SK-N-SH (cell line): ENCODE measurements at regions not wholly inside any gene's neighbourhood (a gene's known extent, or its start where the extent isn't known, plus 50 kb on each side); places are given as distances from the start of the nearest gene placed in this dataset.

Experiments used
- CTCF ChIA-PET: fragments of 300-600, 350-600 bp; formaldehyde crosslinking; extraction: SDS; loops from one replicate; lab custom pipeline; 2021; lab: Yijun Ruan, JAX
- POLR2A ChIA-PET: fragments of 350-600 bp; sonication (Branson Sonifier 250); formaldehyde crosslinking; extraction: SDS; loops from one replicate; lab custom pipeline; 2020; ENCODE audit warnings: antibody characterized with exemption, inconsistent platforms; lab: Yijun Ruan, JAX
- DNase-seq: peaks from one replicate; pipeline ENCODE4 v3.0.0; 2012
- H2AFZ ChIP-seq: fragments of 200-600 bp; sonication (generic); 2 replicates; pipeline ENCODE4 v1.8.1; 2016; ENCODE audit warnings: antibody characterized with exemption, mild to moderate bottlenecking, low read depth
- H3F3A ChIP-seq: fragments of 200-600 bp; sonication (generic); replicated peaks from 2 replicates; pipeline ENCODE3; 2016; ENCODE audit warnings: antibody characterized with exemption, mild to moderate bottlenecking; ENCODE audit not compliant: insufficient read depth
- H3K27ac ChIP-seq, 2 experiments: fragments of 200-500 bp in 1 of 2; fragments of 200-600 bp in 1 of 2; sonication (Bioruptor generic) in 1 of 2; sonication (generic), shearing (Covaris generic) in 1 of 2; 2 replicates each; pipeline versions ENCODE4 v1.5.1 to v1.6.1; 2014 to 2016; ENCODE audit warnings: low read depth in 2 of 2, inconsistent platforms in 1 of 2, low read length in 1 of 2, mild to moderate bottlenecking in 1 of 2, mixed read lengths in 1 of 2
- H3K27me3 ChIP-seq: fragments of 200-600 bp; sonication (generic), shearing (Covaris generic); 2 replicates; pipeline ENCODE4 v1.6.1; 2016; ENCODE audit warnings: mixed run types; ENCODE audit not compliant: insufficient read depth
- H3K36me3 ChIP-seq, 2 experiments: fragments of 200-500 bp in 1 of 2; fragments of 200-600 bp in 1 of 2; sonication (Bioruptor generic) in 1 of 2; sonication (generic) in 1 of 2; replicated peaks in 1 of 2; 2 replicates each; pipeline versions ENCODE3 to v1.5.1; 2014 to 2016; ENCODE audit warnings: low read length in 1 of 2, mild to moderate bottlenecking in 1 of 2; ENCODE audit not compliant: insufficient read depth in 2 of 2, control insufficient read depth in 1 of 2
- H3K4me1 ChIP-seq, 2 experiments: fragments of 200-500 bp in 1 of 2; fragments of 200-600 bp in 1 of 2; sonication (Bioruptor generic) in 1 of 2; sonication (generic), shearing (Covaris generic) in 1 of 2; 2 replicates each; pipeline versions ENCODE4 v1.5.1 to v1.6.1; 2014 to 2016; ENCODE audit warnings: low read depth in 1 of 2, low read length in 1 of 2, mixed run types in 1 of 2; ENCODE audit not compliant: insufficient read depth in 2 of 2, control insufficient read depth in 1 of 2
- H3K4me2 ChIP-seq: fragments of 200-600 bp; sonication (generic), shearing (Covaris generic); 2 replicates; pipeline ENCODE4 v1.6.1; 2017; ENCODE audit warnings: mixed run types
- H3K4me3 ChIP-seq, 2 experiments: fragments of 200-500 bp in 1 of 2; fragments of 200-600 bp in 1 of 2; sonication (Bioruptor generic) in 1 of 2; sonication (generic), shearing (Covaris generic) in 1 of 2; 2 replicates each; pipeline versions ENCODE4 v1.5.1 to v1.8.1; 2014 to 2016; ENCODE audit warnings: low read depth in 2 of 2, inconsistent platforms in 1 of 2, low read length in 1 of 2, mild to moderate bottlenecking in 1 of 2, mixed read lengths in 1 of 2, moderate library complexity in 1 of 2
- H3K79me2 ChIP-seq: fragments of 200-600 bp; sonication (generic); 2 replicates; pipeline ENCODE4 v1.8.1; 2017; ENCODE audit warnings: mild to moderate bottlenecking; ENCODE audit not compliant: insufficient read depth
- H3K9ac ChIP-seq: fragments of 200-600 bp; sonication (generic); 2 replicates; pipeline ENCODE4 v1.6.1; 2017; ENCODE audit warnings: mixed run types
- H3K9me2 ChIP-seq: fragments of 200-600 bp; sonication (generic); 2 replicates; pipeline ENCODE4 v1.6.1; 2017; ENCODE audit warnings: mixed run types
- H3K9me3 ChIP-seq: fragments of 200-600 bp; sonication (generic); 2 replicates; pipeline ENCODE4 v1.6.1; 2017; ENCODE audit warnings: mixed run types, mild to moderate bottlenecking, moderate library complexity
- H4K20me1 ChIP-seq: fragments of 200-600 bp; sonication (generic); 2 replicates; pipeline ENCODE4 v1.6.1; 2017; ENCODE audit warnings: mild to moderate bottlenecking, mixed run types; ENCODE audit not compliant: insufficient read depth
- CHD2 ChIP-seq: fragments of 150-350 bp; IDR thresholded peaks from 2 replicates; pipeline ENCODE4 v1.6.1; 2018; ENCODE audit warnings: low read length; ENCODE audit not compliant: partially characterized antibody
- CTCF ChIP-seq: fragments of 200-600 bp; sonication (generic); IDR thresholded peaks from 2 replicates; pipeline ENCODE4 v1.6.1; 2017; ENCODE audit warnings: antibody characterized with exemption, mild to moderate bottlenecking, moderate library complexity
- ELF1 ChIP-seq: IDR thresholded peaks from 2 replicates; pipeline ENCODE4 v1.4.0; 2012
- EP300 ChIP-seq, 2 experiments: IDR thresholded peaks; 2 replicates each; pipeline versions ENCODE4 v1.4.0 to v1.6.1; 2012; ENCODE audit warnings: borderline replicate concordance in 1 of 2, low read depth in 1 of 2, low read length in 1 of 2
- FOSL2 ChIP-seq: IDR thresholded peaks from 2 replicates; pipeline ENCODE4 v1.4.0; 2012; ENCODE audit warnings: low read depth, mild to moderate bottlenecking, moderate library complexity, borderline replicate concordance
- FOXJ3 ChIP-seq: sonication (generic); formaldehyde crosslinking; IDR thresholded peaks from 2 replicates; pipeline ENCODE4 v1.5.1; 2020; ENCODE audit warnings: mild to moderate bottlenecking, missing genetic modification reagents
- GABPA ChIP-seq: IDR thresholded peaks from 2 replicates; pipeline ENCODE4 v1.4.0; 2012; ENCODE audit warnings: low read depth, mild to moderate bottlenecking
- GATA2 ChIP-seq: sonication (generic); formaldehyde crosslinking; IDR thresholded peaks from 2 replicates; pipeline ENCODE4 v1.5.0; 2020; ENCODE audit warnings: mild to moderate bottlenecking, missing genetic modification reagents
- IRF3 ChIP-seq: fragments of 150-350 bp; IDR thresholded peaks from 2 replicates; pipeline ENCODE4 v1.6.1; 2016; ENCODE audit warnings: mild to moderate bottlenecking, low read depth, low read length
- JUND ChIP-seq: IDR thresholded peaks from 2 replicates; pipeline ENCODE4 v1.4.0; 2012
- MAX ChIP-seq: IDR thresholded peaks from 2 replicates; pipeline ENCODE4 v1.4.0; 2012; ENCODE audit warnings: low read depth
- MEF2A ChIP-seq: IDR thresholded peaks from 2 replicates; pipeline ENCODE4 v1.4.0; 2012; ENCODE audit warnings: low read depth, borderline replicate concordance
- NRF1 ChIP-seq: IDR thresholded peaks from 2 replicates; pipeline ENCODE4 v1.6.1; 2012; ENCODE audit warnings: low read depth, mild to moderate bottlenecking, low read length
- POLR2AphosphoS5 ChIP-seq: IDR thresholded peaks from 2 replicates; pipeline ENCODE4 v1.6.1; 2012; ENCODE audit warnings: low read depth, low read length
- RAD21 ChIP-seq: IDR thresholded peaks from 2 replicates; pipeline ENCODE4 v1.6.1; 2012; ENCODE audit warnings: mild to moderate bottlenecking, low read length
- REST ChIP-seq: IDR thresholded peaks from 2 replicates; pipeline ENCODE4 v1.6.1; 2012; ENCODE audit warnings: mild to moderate bottlenecking, low read depth, low read length, moderate library complexity
- RFX5 ChIP-seq: IDR thresholded peaks from 2 replicates; pipeline ENCODE4 v1.6.1; 2012; ENCODE audit warnings: mild to moderate bottlenecking, improper control_type of control experiment, low read length
- RXRA ChIP-seq: IDR thresholded peaks from 2 replicates; pipeline ENCODE4 v1.4.0; 2012; ENCODE audit warnings: low read depth, mild to moderate bottlenecking, borderline replicate concordance
- SMC3 ChIP-seq: IDR thresholded peaks from 2 replicates; pipeline ENCODE4 v1.6.1; 2012; ENCODE audit warnings: low read depth, low read length, improper control_type of control experiment
- TAF1 ChIP-seq: IDR thresholded peaks from 2 replicates; pipeline ENCODE4 v1.6.1; 2012; ENCODE audit warnings: low read depth, mild to moderate bottlenecking, low read length, moderate library complexity, borderline replicate concordance
- TCF12 ChIP-seq: IDR thresholded peaks from 2 replicates; pipeline ENCODE4 v1.4.0; 2012
- USF2 ChIP-seq: fragments of 150-350 bp; IDR thresholded peaks from 2 replicates; pipeline ENCODE4 v1.6.1; 2017; ENCODE audit warnings: antibody characterized with exemption, low read length, low read depth, borderline replicate concordance
- WGBS: methylation state at CpG from one replicate; pipeline ENCODE4 v1.1.6; 2017; ENCODE audit warnings: low lambda C conversion rate; 5-methylcytosine and 5-hydroxymethylcytosine counted together

GRCh38 chr6:138569554-138569953, 70.3 kb upstream of the NHSL1 start:
- POLR2A ChIA-PET = no interaction called here
- WGBS = 13% methylated on average over 2 of the region's 2 CpGs
- Histone ChIP-seq H3K36me3 (no peaks in the 10 kb centered on the region), H3K9ac (no peak overlapping the region), H3K79me2 (no peaks in the 10 kb centered on the region), H3K4me1 (no peaks in the 10 kb centered on the region), H3K9me2 (no peaks in the 10 kb centered on the region), H4K20me1 (no peaks in the 10 kb centered on the region), H3K4me2 (no peak overlapping the region), H3K4me3 (no peak overlapping the region), H3K27me3 (peaks cover 44% of the 10 kb centered on the region), H2AFZ (no peak overlapping the region), H3K27ac (no peak overlapping the region), H3K9me3 (no peaks in the 10 kb centered on the region), H3F3A (no peaks in the 10 kb centered on the region)
- TF ChIP-seq CHD2 = no peak
- TF ChIP-seq IRF3 = no peak
- TF ChIP-seq MAX = no peak
- no peak for TF ChIP-seq EP300 (IDR thresholded peaks at IDR 0.05; ENCODE audit: borderline replicate concordance in 1 of 2, low read depth in 1 of 2, low read length in 1 of 2)
- TF ChIP-seq RAD21 = no peak
- no peak for TF ChIP-seq SMC3
- no peak for TF ChIP-seq ELF1
- TF ChIP-seq TCF12 = no peak
- CTCF ChIA-PET = no interaction called here
- DNase-seq = no peak

- Histone ChIP-seq H3K27me3 (peaks cover 38% of the 10 kb centered on the region), H3K27ac (no peak overlapping the region), H3K4me1 (no peaks in the 10 kb centered on the region), H4K20me1 (no peaks in the 10 kb centered on the region), H3K9me2 (no peaks in the 10 kb centered on the region), H3K4me2 (no peak overlapping the region), H2AFZ (no peak overlapping the region), H3K36me3 (no peaks in the 10 kb centered on the region), H3K4me3 (no peak overlapping the region), H3K79me2 (no peaks in the 10 kb centered on the region), H3K9me3 (no peaks in the 10 kb centered on the region), H3F3A (no peaks in the 10 kb centered on the region), H3K9ac (no peak overlapping the region)
- ChIA-PET CTCF (no interaction called here), POLR2A (no interaction called here)
- 8% methylated on average over 7 of the region's 7 CpGs for WGBS
- no peak for DNase-seq
- TF ChIP-seq MEF2A (no peak), JUND (no peak), FOXJ3 (CRISPR knock-in tag) (no peak), TAF1 (no peak), CTCF (no peak), GABPA (no peak), USF2 (no peak), REST (no peak), TCF12 (no peak), RAD21 (no peak), GATA2 (CRISPR knock-in tag) (no peak), ELF1 (no peak), FOSL2 (no peak), NRF1 (no peak), RFX5 (no peak), POLR2AphosphoS5 (no peak), RXRA (no peak)
Measured at GRCh38 chr6:138569970-138570724, 70.9 kb upstream of the NHSL1 start.
